HEK293 (cell line): ENCODE measurements at regions not wholly inside any gene's neighbourhood (a gene's known extent, or its start where the extent isn't known, plus 50 kb on each side); places are given as distances from the start of the nearest gene placed in this dataset.

Experiments used
- ZNF24 ChIP-seq: fragments of 450-650 bp; formaldehyde crosslinking; IDR thresholded peaks from 2 replicates; pipeline ENCODE4 v1.5.1; 2016; ENCODE audit warnings: missing biosample characterization, missing genetic modification characterization
- ZNF335 ChIP-seq: fragments of 450-650 bp; formaldehyde crosslinking; conservative IDR thresholded peaks from 2 replicates; pipeline ENCODE4 v1.5.1; 2016; ENCODE audit warnings: missing biosample characterization, missing genetic modification characterization
- TF ChIP-seq, protein P1 (sequence below): fragments of 450-650 bp; formaldehyde crosslinking; IDR thresholded peaks from 2 replicates; pipeline ENCODE4 v1.5.1; 2016; ENCODE audit warnings: missing biosample characterization, missing genetic modification characterization

DNA sequence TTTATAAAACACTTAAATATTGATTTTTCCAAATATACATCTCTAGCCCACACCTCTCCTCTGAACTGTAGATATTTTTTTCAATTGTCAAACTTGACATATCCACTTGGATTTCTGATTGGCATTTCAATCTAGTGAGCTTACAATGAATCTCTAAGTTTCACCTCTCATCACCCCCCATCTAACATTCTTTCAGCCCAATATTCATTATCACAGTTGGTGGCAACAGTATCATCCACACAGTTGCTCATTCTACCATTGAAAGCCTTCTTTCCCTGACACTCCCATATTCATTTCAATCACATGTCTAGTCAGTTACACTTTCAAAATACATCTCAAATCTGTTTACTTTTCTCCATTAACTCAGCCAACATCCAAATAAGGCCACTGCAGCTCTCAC lies 385.2 kb downstream of the PCDH20 start:
- TF ChIP-seq, protein P1, sequence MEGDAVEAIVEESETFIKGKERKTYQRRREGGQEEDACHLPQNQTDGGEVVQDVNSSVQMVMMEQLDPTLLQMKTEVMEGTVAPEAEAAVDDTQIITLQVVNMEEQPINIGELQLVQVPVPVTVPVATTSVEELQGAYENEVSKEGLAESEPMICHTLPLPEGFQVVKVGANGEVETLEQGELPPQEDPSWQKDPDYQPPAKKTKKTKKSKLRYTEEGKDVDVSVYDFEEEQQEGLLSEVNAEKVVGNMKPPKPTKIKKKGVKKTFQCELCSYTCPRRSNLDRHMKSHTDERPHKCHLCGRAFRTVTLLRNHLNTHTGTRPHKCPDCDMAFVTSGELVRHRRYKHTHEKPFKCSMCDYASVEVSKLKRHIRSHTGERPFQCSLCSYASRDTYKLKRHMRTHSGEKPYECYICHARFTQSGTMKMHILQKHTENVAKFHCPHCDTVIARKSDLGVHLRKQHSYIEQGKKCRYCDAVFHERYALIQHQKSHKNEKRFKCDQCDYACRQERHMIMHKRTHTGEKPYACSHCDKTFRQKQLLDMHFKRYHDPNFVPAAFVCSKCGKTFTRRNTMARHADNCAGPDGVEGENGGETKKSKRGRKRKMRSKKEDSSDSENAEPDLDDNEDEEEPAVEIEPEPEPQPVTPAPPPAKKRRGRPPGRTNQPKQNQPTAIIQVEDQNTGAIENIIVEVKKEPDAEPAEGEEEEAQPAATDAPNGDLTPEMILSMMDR (tag by site-specific recombination), result no peak
- TF ChIP-seq ZNF24 (tag by site-specific recombination), result no peak
- TF ChIP-seq ZNF335, result no peak
